GM18498 (cell line): ENCODE measurements at regions not wholly inside any gene's neighbourhood (a gene's known extent, or its start where the extent isn't known, plus 50 kb on each side); places are given as distances from the start of the nearest gene placed in this dataset.

Source experiments
- ATAC-seq: cut with Tn5 transposase; IDR thresholded peaks from one replicate; pipeline ENCODE4 v1.9.1; 2021; ENCODE audit warnings: mild to moderate bottlenecking, moderate library complexity; ENCODE audit not compliant: unreplicated experiment

GRCh38 chr9:78559449-78559885, 262.5 kb downstream of the PSAT1 start:
- no peak for ATAC-seq

- ATAC-seq = no peak
These were observed 265.1 kb downstream of the PSAT1 start for GRCh38 chr9:78562021-78562420.

GRCh38 chr9:78563269-78563668, 266.3 kb downstream of the PSAT1 start:
- no peak for ATAC-seq

- no peak for ATAC-seq
These were observed 268.6 kb downstream of the PSAT1 start for GRCh38 chr9:78565481-78565880.

- ATAC-seq = no peak
These were observed 269.6 kb downstream of the PSAT1 start for GRCh38 chr9:78566521-78566920.

GRCh38 chr9:78566948-78567675, 270.2 kb downstream of the PSAT1 start:
- no peak for ATAC-seq

GRCh38 chr9:78567693-78568092, 270.8 kb downstream of the PSAT1 start:
- no peak for ATAC-seq

- ATAC-seq = no peak
These were observed 271.8 kb downstream of the PSAT1 start for GRCh38 chr9:78568774-78569173.

GRCh38 chr9:78572266-78572665, 275.3 kb downstream of the PSAT1 start:
- ATAC-seq = no peak

- no peak for ATAC-seq
These were observed 276.3 kb downstream of the PSAT1 start for GRCh38 chr9:78573205-78573604.

- no peak for ATAC-seq
These were observed 276.7 kb downstream of the PSAT1 start for GRCh38 chr9:78573669-78574068.

GRCh38 chr9:78574354-78575045, 277.6 kb downstream of the PSAT1 start:
- ATAC-seq = no peak

- ATAC-seq = no peak
These were observed 278.2 kb downstream of the PSAT1 start for GRCh38 chr9:78575081-78575480.

GRCh38 chr9:78575771-78576170, 278.8 kb downstream of the PSAT1 start:
- no peak for ATAC-seq

- ATAC-seq = no peak
These were observed 280.4 kb downstream of the PSAT1 start for GRCh38 chr9:78577156-78577906.

- no peak for ATAC-seq
These were observed 281.1 kb downstream of the PSAT1 start for GRCh38 chr9:78578072-78578471.

- no peak for ATAC-seq
These were observed 285.9 kb downstream of the PSAT1 start for GRCh38 chr9:78582821-78583220.

GRCh38 chr9:78584589-78584988, 287.7 kb downstream of the PSAT1 start:
- no peak for ATAC-seq

GRCh38 chr9:78585909-78586308, 289.0 kb downstream of the PSAT1 start:
- ATAC-seq = no peak

GRCh38 chr9:78590068-78590467, 293.1 kb downstream of the PSAT1 start:
- no peak for ATAC-seq

- ATAC-seq = no peak
These were observed 295.9 kb downstream of the PSAT1 start for GRCh38 chr9:78592811-78593210.
